ENCODE measurements at regions not wholly inside any gene's neighbourhood (a gene's known extent, or its start where the extent isn't known, plus 50 kb on each side); places are given as distances from the start of the nearest gene placed in this dataset.
"Not testable (repeated sequence)": the region's sequence is repeated elsewhere in the genome, so short reads cannot be mapped to it uniquely, and the experiment has no call there.

GRCh38 chr5:128722551-128722950, 184.5 kb upstream of the FBN2 start:
- POLR2A ChIA-PET = no interaction called here
- Histone ChIP-seq H3K9me3 (ENCODE audit: low read length) (no peaks in the 10 kb centered on the region), H2AFZ (ENCODE audit: low read length) (no peak overlapping the region), H3K4me3 (ENCODE audit: low read depth, low read length, poor library complexity, severe bottlenecking) (no peak overlapping the region), H3K27ac (ENCODE audit: low read depth, low read length, poor library complexity, severe bottlenecking) (no peak overlapping the region), H3K79me2 (ENCODE audit: insufficient read depth, low read depth, low read length) (no peaks in the 10 kb centered on the region), H3K4me2 (ENCODE audit: low read length) (no peak overlapping the region), H3K9me2 (ENCODE audit: insufficient read depth, low read length) (no peaks in the 10 kb centered on the region), H4K20me1 (ENCODE audit: insufficient read depth, low read length) (no peaks in the 10 kb centered on the region), H3K4me1 (ENCODE audit: insufficient read depth, low read length, poor library complexity, severe bottlenecking) (no peaks in the 10 kb centered on the region), H3K36me3 (ENCODE audit: insufficient read depth, low read length) (no peaks in the 10 kb centered on the region)
- intact Hi-C loops (cut with micrococcal nuclease; ENCODE audit: unreplicated experiment) = no loop called here
- TF ChIP-seq EZH2phosphoT487 (IDR thresholded peaks at IDR 0.05; ENCODE audit: borderline replicate concordance, low read depth, low read length) (no peak), CTCF (conservative IDR thresholded peaks at IDR 0.05; ENCODE audit: low read length) (no peak)
- BruUV-seq (replicated peaks) = no TSS peak
- CTCF ChIA-PET (ENCODE audit: unreplicated experiment) = no interaction called here
- DNase-seq (ENCODE audit: low spot score) = no peak

GRCh38 chr5:128730021-128730420, 192.0 kb upstream of the FBN2 start:
- H3K36me3 ChIP-seq (ENCODE audit: insufficient read depth, low read length); CTCF ChIA-PET (ENCODE audit: unreplicated experiment); DNase-seq (ENCODE audit: low spot score); H3K79me2 ChIP-seq (ENCODE audit: insufficient read depth, low read depth, low read length); H3K4me1 ChIP-seq (ENCODE audit: insufficient read depth, low read length, poor library complexity, severe bottlenecking); H2AFZ ChIP-seq (ENCODE audit: low read length); H3K4me3 ChIP-seq (ENCODE audit: low read depth, low read length, poor library complexity, severe bottlenecking); H3K9me2 ChIP-seq (ENCODE audit: insufficient read depth, low read length); H3K27ac ChIP-seq (ENCODE audit: low read depth, low read length, poor library complexity, severe bottlenecking); intact Hi-C loops (cut with micrococcal nuclease; ENCODE audit: unreplicated experiment); H3K9me3 ChIP-seq (ENCODE audit: low read length); H3K4me2 ChIP-seq (ENCODE audit: low read length); BruUV-seq (replicated peaks); H4K20me1 ChIP-seq (ENCODE audit: insufficient read depth, low read length): not testable (repeated sequence)
- POLR2A ChIA-PET = interaction anchor here (0.9 kb wide), 1 partner anchor 471 kb away, joined by 3 read pairs; no protein-coding TSS in a partner anchor

- H3K4me2 ChIP-seq (ENCODE audit: low read length); H3K27ac ChIP-seq (ENCODE audit: low read depth, low read length, poor library complexity, severe bottlenecking); DNase-seq (ENCODE audit: low spot score); H2AFZ ChIP-seq (ENCODE audit: low read length); H3K79me2 ChIP-seq (ENCODE audit: insufficient read depth, low read depth, low read length); H3K9me3 ChIP-seq (ENCODE audit: low read length); BruUV-seq (replicated peaks); H3K9me2 ChIP-seq (ENCODE audit: insufficient read depth, low read length); H3K36me3 ChIP-seq (ENCODE audit: insufficient read depth, low read length); H4K20me1 ChIP-seq (ENCODE audit: insufficient read depth, low read length); H3K4me3 ChIP-seq (ENCODE audit: low read depth, low read length, poor library complexity, severe bottlenecking); CTCF ChIA-PET (ENCODE audit: unreplicated experiment); POLR2A ChIA-PET; intact Hi-C loops (cut with micrococcal nuclease; ENCODE audit: unreplicated experiment); H3K4me1 ChIP-seq (ENCODE audit: insufficient read depth, low read length, poor library complexity, severe bottlenecking): not testable (repeated sequence)
These were observed 197.6 kb upstream of the FBN2 start for GRCh38 chr5:128735656-128736055.

GRCh38 chr5:128736553-128736952, 198.5 kb upstream of the FBN2 start:
- intact Hi-C loops (cut with micrococcal nuclease; ENCODE audit: unreplicated experiment) = no loop called here

More at GRCh38 chr5:128736553-128736952, 198.5 kb upstream of the FBN2 start:
- POLR2A ChIA-PET = interaction anchor here (0.6 kb wide), 1 partner anchor 951 kb away, joined by 3 read pairs; no protein-coding TSS in a partner anchor
- no peak overlapping the region for H2AFZ ChIP-seq (ENCODE audit: low read length)
- H3K79me2 ChIP-seq (ENCODE audit: insufficient read depth, low read depth, low read length) = no peaks in the 10 kb centered on the region
- H3K27ac ChIP-seq (ENCODE audit: low read depth, low read length, poor library complexity, severe bottlenecking) = no peak overlapping the region
- no peaks in the 10 kb centered on the region for H3K36me3 ChIP-seq (ENCODE audit: insufficient read depth, low read length)
- BruUV-seq (replicated peaks) = no TSS peak
- no peaks in the 10 kb centered on the region for H3K9me3 ChIP-seq (ENCODE audit: low read length)
- DNase-seq (ENCODE audit: low spot score) = no peak
- CTCF ChIA-PET (ENCODE audit: unreplicated experiment) = no interaction called here
- H3K4me3 ChIP-seq (ENCODE audit: low read depth, low read length, poor library complexity, severe bottlenecking) = no peak overlapping the region
- H3K4me2 ChIP-seq (ENCODE audit: low read length) = no peak overlapping the region
- H3K4me1 ChIP-seq (ENCODE audit: insufficient read depth, low read length, poor library complexity, severe bottlenecking) = no peaks in the 10 kb centered on the region
- H3K9me2 ChIP-seq (ENCODE audit: insufficient read depth, low read length) = no peaks in the 10 kb centered on the region
- no peaks in the 10 kb centered on the region for H4K20me1 ChIP-seq (ENCODE audit: insufficient read depth, low read length)
- no peak for TF ChIP-seq CTCF (conservative IDR thresholded peaks at IDR 0.05; ENCODE audit: low read length)
- no peak for TF ChIP-seq EZH2phosphoT487 (IDR thresholded peaks at IDR 0.05; ENCODE audit: borderline replicate concordance, low read depth, low read length)
